KMS-11 (cell line): ENCODE measurements at regions not wholly inside any gene's neighbourhood (a gene's known extent, or its start where the extent isn't known, plus 50 kb on each side); places are given as distances from the start of the nearest gene placed in this dataset.
A peak's percentile ranks its signal among the peaks of the same experiment; 100 is the strongest.
"Not testable (repeated sequence)": the region's sequence is repeated elsewhere in the genome, so short reads cannot be mapped to it uniquely, and the experiment has no call there.

ENCODE experiments used
- H2AFZ ChIP-seq: fragments of 200-600 bp; sonication (generic); 2 replicates; pipeline ENCODE4 v1.6.1; 2016; ENCODE audit warnings: antibody characterized with exemption, mixed run types, low read depth
- H3K27ac ChIP-seq: fragments of 200-600 bp; sonication (generic); 2 replicates; pipeline ENCODE4 v1.6.1; 2016; ENCODE audit warnings: mild to moderate bottlenecking, mixed run types
- H3K27me3 ChIP-seq: fragments of 200-600 bp; sonication (generic); 2 replicates; pipeline ENCODE4 v1.6.1; 2017; ENCODE audit warnings: mild to moderate bottlenecking, low read depth, mixed run types, moderate library complexity; ENCODE audit not compliant: insufficient read depth
- H3K36me3 ChIP-seq: fragments of 200-600 bp; sonication (generic); 2 replicates; pipeline ENCODE4 v1.6.1; 2017; ENCODE audit warnings: mild to moderate bottlenecking, mixed run types; ENCODE audit not compliant: insufficient read depth
- H3K4me1 ChIP-seq: fragments of 200-600 bp; sonication (generic); 2 replicates; pipeline ENCODE4 v1.6.1; 2016; ENCODE audit warnings: mild to moderate bottlenecking, low read depth, mixed run types; ENCODE audit not compliant: poor library complexity, severe bottlenecking
- H3K4me2 ChIP-seq: fragments of 200-600 bp; sonication (generic); 2 replicates; pipeline ENCODE4 v1.7.0; 2016; ENCODE audit warnings: mild to moderate bottlenecking, mixed run types
- H3K4me3 ChIP-seq: fragments of 200-600 bp; sonication (generic); IDR thresholded peaks from 2 replicates; pipeline ENCODE4 v1.6.1; 2017; ENCODE audit warnings: low read depth, low read length, mixed read lengths; ENCODE audit not compliant: insufficient read depth
- H3K79me2 ChIP-seq: fragments of 200-600 bp; sonication (generic); 2 replicates; pipeline ENCODE4 v1.6.1; 2016; ENCODE audit warnings: low read depth, mixed run types; ENCODE audit not compliant: insufficient read depth
- H3K9ac ChIP-seq: fragments of 200-600 bp; sonication (generic); 2 replicates; pipeline ENCODE4 v1.6.1; 2016; ENCODE audit warnings: mild to moderate bottlenecking, mixed run types
- H4K20me1 ChIP-seq: fragments of 200-600 bp; sonication (generic); 2 replicates; pipeline ENCODE4 v1.6.1; 2016; ENCODE audit warnings: mild to moderate bottlenecking, mixed run types; ENCODE audit not compliant: insufficient read depth
- CTCF ChIP-seq: fragments of 200-600 bp; sonication (generic); conservative IDR thresholded peaks from 2 replicates; pipeline ENCODE4 v1.6.1; 2017; ENCODE audit warnings: low read depth, mild to moderate bottlenecking, antibody characterized with exemption, low read length, moderate library complexity, mixed read lengths

DNA sequence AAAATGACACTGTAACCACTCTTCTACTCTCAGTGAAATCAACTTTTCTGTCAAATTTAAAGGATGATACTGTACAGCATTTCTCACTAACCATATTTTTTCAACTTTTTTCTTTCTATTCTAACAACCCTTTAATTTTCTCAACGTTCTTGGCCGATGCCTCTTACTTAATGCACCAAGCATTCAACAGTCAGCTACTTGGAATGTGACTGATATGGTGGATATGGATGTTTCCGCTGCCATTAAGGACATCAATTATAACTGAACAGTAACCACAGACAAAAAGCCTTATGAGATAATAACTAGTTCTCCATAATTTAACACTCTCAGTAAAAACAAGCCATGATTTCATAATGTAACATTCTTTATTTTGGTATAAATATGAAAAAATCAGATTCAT, 427.4 kb downstream of the KCNJ18 start:
- H3K79me2 ChIP-seq, H3K27me3 ChIP-seq, H3K36me3 ChIP-seq, H3K4me3 ChIP-seq, H3K27ac ChIP-seq, H3K4me1 ChIP-seq, H3K9ac ChIP-seq, H4K20me1 ChIP-seq, H2AFZ ChIP-seq, H3K4me2 ChIP-seq: not testable (repeated sequence)

- no peak overlapping the region for H3K9ac ChIP-seq
- H3K4me2 ChIP-seq = no peak overlapping the region
- no peaks in the 10 kb centered on the region for H3K36me3 ChIP-seq
- H2AFZ ChIP-seq = no peak overlapping the region
- H4K20me1 ChIP-seq = no peaks in the 10 kb centered on the region
- H3K79me2 ChIP-seq = no peaks in the 10 kb centered on the region
- no peak overlapping the region for H3K4me3 ChIP-seq
- TF ChIP-seq CTCF = no peak
- H3K4me1 ChIP-seq = no peaks in the 10 kb centered on the region
- H3K27ac ChIP-seq = no peak overlapping the region
- H3K27me3 ChIP-seq = no peaks in the 10 kb centered on the region
Measured at GRCh38 chr17:22123536-22124281, 431.4 kb downstream of the KCNJ18 start.

DNA sequence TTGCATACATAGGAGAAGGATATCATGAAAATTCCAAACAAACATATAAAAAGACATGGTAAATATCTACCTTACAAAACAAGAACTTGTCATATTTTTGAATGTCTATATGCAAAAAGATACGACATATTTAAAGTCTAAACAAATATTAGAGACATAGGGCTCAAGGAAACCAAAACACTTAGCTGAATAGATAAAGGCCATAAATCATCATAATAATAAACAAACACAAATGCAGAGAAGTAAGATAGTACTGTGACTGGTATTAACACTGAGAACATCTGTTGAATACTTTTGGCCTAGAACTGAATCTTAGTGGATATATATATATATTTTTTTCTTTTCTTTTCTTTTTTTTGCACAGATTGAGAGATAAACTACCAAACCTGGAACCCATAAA, 435.8 kb downstream of the KCNJ18 start:
- Histone ChIP-seq H3K9ac (no peak overlapping the region), H3K79me2 (no peaks in the 10 kb centered on the region), H2AFZ (no peak overlapping the region), H3K4me2 (no peak overlapping the region), H3K27me3 (no peaks in the 10 kb centered on the region), H3K4me1 (no peaks in the 10 kb centered on the region), H4K20me1 (no peaks in the 10 kb centered on the region), H3K27ac (no peak overlapping the region), H3K36me3 (no peaks in the 10 kb centered on the region), H3K4me3 (no peak overlapping the region)
- TF ChIP-seq CTCF = no peak

GRCh38 chr17:22128723-22129122, 436.4 kb downstream of the KCNJ18 start:
- Histone ChIP-seq H3K4me2 (peak overlapping the region; percentile 17; the same call in 1 of the 2 replicates), H3K36me3 (no peaks in the 10 kb centered on the region), H3K79me2 (no peaks in the 10 kb centered on the region), H3K4me1 (no peaks in the 10 kb centered on the region), H4K20me1 (no peaks in the 10 kb centered on the region), H3K27me3 (no peaks in the 10 kb centered on the region), H2AFZ (no peak overlapping the region), H3K27ac (no peak overlapping the region), H3K4me3 (no peak overlapping the region), H3K9ac (no peak overlapping the region)
- TF ChIP-seq CTCF = no peak

DNA sequence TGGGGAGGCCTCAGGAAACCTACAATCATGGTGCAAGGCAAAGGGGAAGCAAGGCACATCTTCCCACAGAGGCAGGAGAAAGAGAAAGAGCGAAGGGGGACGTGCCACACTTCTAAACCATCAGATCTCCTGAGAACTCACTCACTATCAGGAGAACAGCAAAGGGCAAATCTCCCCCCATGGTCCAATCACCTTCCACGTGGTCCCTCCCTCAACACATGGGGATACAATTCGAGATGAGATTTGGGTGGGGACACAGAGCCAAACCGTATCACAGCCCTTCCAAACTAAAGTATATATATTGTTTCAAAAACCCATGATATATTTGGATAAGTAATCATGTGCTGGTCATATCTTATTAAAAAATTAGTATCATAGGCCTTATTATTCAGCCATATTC, 437.6 kb downstream of the KCNJ18 start:
- H3K4me2 ChIP-seq, H3K27ac ChIP-seq, H3K79me2 ChIP-seq, H3K36me3 ChIP-seq, H3K9ac ChIP-seq, H3K4me3 ChIP-seq, H3K4me1 ChIP-seq, H4K20me1 ChIP-seq, H2AFZ ChIP-seq, H3K27me3 ChIP-seq: not testable (repeated sequence)
